Gastroesophageal sphincter (tissue), 4 donors: ENCODE measurements at regions not wholly inside any gene's neighbourhood (a gene's known extent, or its start where the extent isn't known, plus 50 kb on each side); places are given as distances from the start of the nearest gene placed in this dataset.

ENCODE experiments used
- ATAC-seq: fragments of 150-250 bp; one replicate; pipeline ENCODE4 v1.9.1; 2016; ENCODE audit warnings: mild to moderate bottlenecking, moderate library complexity
- H3K27ac ChIP-seq, 4 donors: fragments of 200-600 bp; sonication (generic) in 3 of 4; 1 replicate in 3 of 4; 2 replicates in 1 of 4; pipeline ENCODE4 v1.5.1; 2016 to 2019
- H3K27me3 ChIP-seq: fragments of 200-600 bp; sonication (generic); one replicate; pipeline ENCODE4 v1.5.1; 2019
- H3K36me3 ChIP-seq, 2 donors: fragments of 200-600 bp; sonication (generic); one replicate each; pipeline ENCODE4 v1.5.1; 2019; ENCODE audit warnings: control low read depth in 1 of 2
- H3K4me1 ChIP-seq, 3 donors: fragments of 200-600 bp; sonication (generic); 1 replicate in 2 of 3; 2 replicates in 1 of 3; pipeline ENCODE4 v1.5.1; 2016 to 2019; ENCODE audit warnings: control low read depth in 2 of 3
- H3K4me3 ChIP-seq, 2 donors: fragments of 200-600 bp; sonication (generic); one replicate each; pipeline ENCODE4 v1.5.1; 2019; ENCODE audit warnings: mild to moderate bottlenecking in 1 of 2, moderate library complexity in 1 of 2
- H3K9me3 ChIP-seq, 3 donors: fragments of 200-600 bp; sonication (generic); one replicate each; pipeline ENCODE4 v1.5.1; 2017 to 2019; ENCODE audit warnings: control low read depth in 2 of 3
- CTCF ChIP-seq, 4 experiments: fragments of 200-600 bp in 2 of 4; fragments of 450-650 bp in 2 of 4; sonication (generic) in 1 of 4; IDR thresholded peaks; one replicate each; pipeline ENCODE4 v1.5.1; 2017 to 2019; ENCODE audit warnings: antibody characterized with exemption in 4 of 4, mild to moderate bottlenecking in 2 of 4, moderate library complexity in 2 of 4
- EP300 ChIP-seq: sonication (generic); formaldehyde crosslinking; IDR thresholded peaks from one replicate; pipeline ENCODE4 v1.6.1; 2017; ENCODE audit warnings: antibody characterized with exemption, mild to moderate bottlenecking
- POLR2A ChIP-seq, 2 donors: fragments of 450-650 bp; IDR thresholded peaks; one replicate each; pipeline ENCODE4 v1.6.1; 2017; ENCODE audit warnings: antibody characterized with exemption in 2 of 2, mild to moderate bottlenecking in 2 of 2, moderate library complexity in 1 of 2
- POLR2AphosphoS5 ChIP-seq: sonication (generic); formaldehyde crosslinking; IDR thresholded peaks from one replicate; pipeline ENCODE4 v1.6.1; 2017; ENCODE audit warnings: antibody characterized with exemption
- WGBS, 2 donors: methylation state at CpG; one replicate each; pipeline ENCODE4 v1.1.5; 2018; ENCODE audit warnings: low coverage in 1 of 2; 5-methylcytosine and 5-hydroxymethylcytosine counted together

DNA sequence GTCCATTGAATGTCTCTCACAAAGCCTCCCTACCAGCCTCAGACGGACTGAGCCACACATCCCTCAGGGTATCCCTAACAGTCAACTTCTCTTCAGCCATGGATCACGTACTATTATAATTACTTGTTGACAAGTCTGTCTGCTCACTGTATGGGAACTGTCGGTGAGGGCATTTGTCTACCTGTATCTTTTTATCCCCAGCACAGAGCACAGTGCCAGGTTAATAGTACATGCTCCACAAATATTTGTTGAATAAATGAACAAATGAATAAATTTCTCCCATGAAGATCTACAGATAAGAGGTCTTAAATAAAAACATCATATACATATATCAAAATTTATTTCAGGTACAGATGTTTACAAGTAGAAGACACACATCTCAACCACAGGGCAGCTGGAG, 414.0 kb downstream of the SOX9 start:
- 83 to 90% methylated on average over 3 of the region's 3 CpGs for WGBS, 2 donors
- peaks cover 9% of the 10 kb centered on the region for H3K27me3 ChIP-seq
- H3K4me3 ChIP-seq, result no peak overlapping the region
- no peak for ATAC-seq
- TF ChIP-seq EP300 (no peak), POLR2AphosphoS5 (no peak)
- peaks cover 0 to 3% (median 0%) of the 10 kb centered on the region in 3 donors for H3K4me1 ChIP-seq
- no peaks in the 10 kb centered on the region for H3K36me3 ChIP-seq
- peaks cover 0 to 12% (median 0%) of the 10 kb centered on the region in 3 donors for H3K9me3 ChIP-seq
- no peak overlapping the region for H3K27ac ChIP-seq

GRCh38 chr17:72535346-72535745, 414.5 kb downstream of the SOX9 start:
- no peaks in the 10 kb centered on the region for H3K36me3 ChIP-seq
- H3K9me3 ChIP-seq, result peaks cover 0 to 12% (median 0%) of the 10 kb centered on the region in 3 donors
- ATAC-seq, result no peak
- H3K27me3 ChIP-seq, result peaks cover 9% of the 10 kb centered on the region
- no peak overlapping the region for H3K4me3 ChIP-seq
- peaks cover 0 to 8% (median 0%) of the 10 kb centered on the region in 3 donors for H3K4me1 ChIP-seq
- TF ChIP-seq POLR2A (IDR thresholded peaks at IDR 0.05), result no peak
- no peak for TF ChIP-seq EP300
- no peak for TF ChIP-seq POLR2AphosphoS5
- no peak for TF ChIP-seq CTCF (IDR thresholded peaks at IDR 0.05)
- H3K27ac ChIP-seq, result no peak overlapping the region
- WGBS, 2 donors, result 67 to 100% methylated on average over 2 to 4 of the region's 4 CpGs

DNA sequence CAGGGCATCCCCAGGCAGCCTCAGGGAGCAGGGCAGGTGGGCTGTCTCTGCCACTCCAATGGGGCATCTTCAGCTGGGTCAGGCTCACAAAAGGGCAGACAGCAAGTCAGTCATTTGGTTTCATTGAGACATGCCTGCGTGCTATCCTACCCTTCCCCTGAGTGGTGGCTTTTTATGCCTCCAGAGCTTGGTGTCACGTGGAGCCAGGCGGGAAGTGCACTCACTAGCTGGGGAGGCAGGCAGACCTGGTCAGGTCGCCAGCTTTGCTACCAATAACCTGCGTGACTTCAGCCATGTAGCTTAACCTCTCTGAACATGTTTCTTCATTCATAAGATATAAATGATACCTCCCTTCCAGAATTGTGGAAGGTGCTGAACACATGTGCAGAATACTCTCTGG, 415.0 kb downstream of the SOX9 start:
- H3K4me3 ChIP-seq, result no peak overlapping the region
- H3K9me3 ChIP-seq, result peaks cover 0 to 12% (median 0%) of the 10 kb centered on the region in 3 donors
- ATAC-seq, result no peak
- H3K36me3 ChIP-seq, result no peaks in the 10 kb centered on the region
- WGBS, 2 donors, result 60 to 100% methylated on average over 1 to 2 of the region's 5 CpGs
- H3K27me3 ChIP-seq, result peaks cover 9% of the 10 kb centered on the region
- H3K27ac ChIP-seq, result no peak overlapping the region
- H3K4me1 ChIP-seq, result peaks cover 0 to 13% (median 0%) of the 10 kb centered on the region in 3 donors
- TF ChIP-seq EP300 (no peak), POLR2A (IDR thresholded peaks at IDR 0.05) (no peak), CTCF (IDR thresholded peaks at IDR 0.05) (no peak), POLR2AphosphoS5 (no peak)

DNA sequence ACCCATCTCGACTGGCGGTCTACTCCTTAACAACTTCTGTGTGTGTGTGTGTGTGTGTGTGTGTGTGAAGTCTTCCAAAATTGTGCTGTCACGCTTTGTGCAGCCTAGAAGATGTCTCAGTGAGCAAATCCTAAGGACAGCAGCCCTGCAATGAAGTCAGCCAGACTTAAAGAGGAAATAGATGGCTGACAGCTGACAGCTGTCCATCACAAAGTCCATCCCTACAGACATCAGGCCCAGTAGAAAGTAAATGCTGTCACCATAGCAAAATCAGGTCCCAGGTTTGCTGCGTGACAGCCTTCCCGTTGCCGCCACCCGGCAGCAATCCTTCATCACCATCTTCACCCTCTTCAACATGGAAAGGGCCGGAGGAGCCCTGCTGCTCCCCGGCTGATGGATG, 416.0 kb downstream of the SOX9 start:
- Histone ChIP-seq H3K4me1 (peaks cover 0 to 13% (median 0%) of the 10 kb centered on the region in 3 donors), H3K36me3 (no peaks in the 10 kb centered on the region), H3K4me3 (no peak overlapping the region), H3K27ac (no peak overlapping the region), H3K27me3 (peaks cover 12% of the 10 kb centered on the region), H3K9me3 (peaks cover 0 to 12% (median 0%) of the 10 kb centered on the region in 3 donors)
- WGBS, 2 donors, result 100% methylated on average over 1 of the region's 9 CpGs; no CpG with 5 or more reads in 1 of the 2 donors
- no peak for ATAC-seq
- no peak for TF ChIP-seq POLR2A (IDR thresholded peaks at IDR 0.05)
- no peak for TF ChIP-seq CTCF (IDR thresholded peaks at IDR 0.05)
- no peak for TF ChIP-seq POLR2AphosphoS5
- TF ChIP-seq EP300, result no peak

DNA sequence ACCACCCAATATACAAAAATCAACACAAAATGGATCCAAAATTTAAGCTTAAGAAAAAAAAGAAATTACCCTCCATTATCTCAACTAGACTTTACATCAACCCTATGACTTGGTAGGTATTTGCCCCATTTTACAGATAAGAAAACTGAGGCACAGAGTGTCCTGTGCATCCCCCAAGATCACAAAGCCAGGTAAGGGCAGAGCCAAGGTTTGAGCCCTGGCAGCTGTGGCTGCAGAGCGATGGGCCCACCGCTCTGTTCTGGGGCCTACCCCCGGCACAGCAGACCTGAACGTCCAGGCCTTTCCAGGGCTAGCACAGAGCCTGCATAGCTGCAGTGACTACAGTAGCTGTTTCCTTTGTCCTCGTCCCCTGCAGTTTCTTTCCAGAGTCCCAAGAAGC, 417.6 kb downstream of the SOX9 start:
- ATAC-seq, result no peak
- peaks cover 0 to 12% (median 0%) of the 10 kb centered on the region in 3 donors for H3K9me3 ChIP-seq
- H3K27ac ChIP-seq, result no peak overlapping the region
- no peak for TF ChIP-seq CTCF (IDR thresholded peaks at IDR 0.05)
- no peak for TF ChIP-seq POLR2AphosphoS5
- no peak for TF ChIP-seq EP300
- TF ChIP-seq POLR2A (IDR thresholded peaks at IDR 0.05), result no peak
- no peak overlapping the region for H3K4me3 ChIP-seq
- H3K4me1 ChIP-seq, result peaks cover 0 to 13% (median 0%) of the 10 kb centered on the region in 3 donors
- no CpG with 5 or more reads among the region's 5 CpGs for WGBS, 2 donors
- peaks cover 20% of the 10 kb centered on the region for H3K27me3 ChIP-seq
- H3K36me3 ChIP-seq, result no peaks in the 10 kb centered on the region
